LNCAP (cell line): ENCODE measurements at regions not wholly inside any gene's neighbourhood (a gene's known extent, or its start where the extent isn't known, plus 50 kb on each side); places are given as distances from the start of the nearest gene placed in this dataset.

Experiments used
- CTCF ChIP-seq: fragments of 450-650 bp; IDR thresholded peaks from 2 replicates; pipeline ENCODE4 v1.5.1; 2017; ENCODE audit warnings: mild to moderate bottlenecking

- TF ChIP-seq CTCF: no peak
Measured at GRCh38 chr12:92489781-92490180, 213.0 kb upstream of the PLEKHG7 start.

- TF ChIP-seq CTCF: no peak
Measured at GRCh38 chr12:92488735-92489134, 214.1 kb upstream of the PLEKHG7 start.

- no peak for TF ChIP-seq CTCF
Measured at GRCh38 chr12:92487138-92487485, 215.7 kb upstream of the PLEKHG7 start.

GRCh38 chr12:92486443-92487137 lies 216.2 kb upstream of the PLEKHG7 start:
- TF ChIP-seq CTCF: no peak

GRCh38 chr12:92485351-92486348 lies 217.1 kb upstream of the PLEKHG7 start:
- TF ChIP-seq CTCF: no peak

GRCh38 chr12:92482599-92482998 lies 220.2 kb upstream of the PLEKHG7 start:
- no peak for TF ChIP-seq CTCF

GRCh38 chr12:92481066-92481465 lies 221.7 kb upstream of the PLEKHG7 start:
- no peak for TF ChIP-seq CTCF
